LHCN-M2 (cell line): ENCODE measurements at regions not wholly inside any gene's neighbourhood (a gene's known extent, or its start where the extent isn't known, plus 50 kb on each side); places are given as distances from the start of the nearest gene placed in this dataset.
"Not testable (repeated sequence)": the region's sequence is repeated elsewhere in the genome, so short reads cannot be mapped to it uniquely, and the experiment has no call there.

Experiments
- DNase-seq: peaks from one replicate; pipeline ENCODE4 v3.0.0-alpha.2; 2012; ENCODE audit warnings: low read depth

DNA sequence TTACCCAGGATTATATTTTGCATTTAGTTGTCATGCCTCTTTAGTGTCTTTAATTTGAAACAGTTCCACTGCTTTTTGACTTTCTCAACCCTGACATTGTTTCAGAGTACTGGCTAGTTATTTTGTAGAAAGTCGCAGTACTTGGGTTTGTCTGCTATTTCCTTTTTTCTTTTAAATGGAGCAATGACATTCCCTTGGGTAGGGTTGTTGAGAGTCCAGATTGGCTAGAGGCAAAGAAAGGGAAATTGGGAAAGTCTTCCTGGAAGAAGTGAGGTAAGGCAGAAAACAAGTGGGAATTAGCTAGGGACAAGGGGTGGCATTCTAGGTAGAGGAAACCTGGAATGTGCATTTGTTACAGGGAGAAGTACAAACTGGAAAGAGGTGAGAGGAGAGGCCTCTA lies 245.9 kb downstream of the EMP1 start:
- DNase-seq = no peak

DNA sequence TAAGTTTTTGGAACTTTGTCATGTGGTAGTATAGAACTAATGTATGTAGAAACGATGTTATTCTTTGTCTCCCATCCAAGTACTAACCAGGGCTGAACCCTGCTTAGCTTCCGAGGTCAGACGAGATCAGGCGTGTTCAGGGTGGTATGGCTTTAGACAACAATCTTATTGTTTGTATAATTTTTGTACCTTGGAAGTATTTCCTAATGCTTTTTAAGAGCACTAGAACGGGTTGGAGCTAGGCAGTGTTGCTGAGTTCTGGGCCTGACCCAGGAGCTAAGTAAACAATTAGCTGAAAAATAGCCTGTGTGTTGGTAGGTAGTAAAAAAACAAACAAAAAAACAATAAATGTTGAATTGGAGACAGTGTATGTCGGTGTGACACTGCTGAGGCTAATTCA lies 244.3 kb downstream of the EMP1 start:
- DNase-seq = no peak

DNA sequence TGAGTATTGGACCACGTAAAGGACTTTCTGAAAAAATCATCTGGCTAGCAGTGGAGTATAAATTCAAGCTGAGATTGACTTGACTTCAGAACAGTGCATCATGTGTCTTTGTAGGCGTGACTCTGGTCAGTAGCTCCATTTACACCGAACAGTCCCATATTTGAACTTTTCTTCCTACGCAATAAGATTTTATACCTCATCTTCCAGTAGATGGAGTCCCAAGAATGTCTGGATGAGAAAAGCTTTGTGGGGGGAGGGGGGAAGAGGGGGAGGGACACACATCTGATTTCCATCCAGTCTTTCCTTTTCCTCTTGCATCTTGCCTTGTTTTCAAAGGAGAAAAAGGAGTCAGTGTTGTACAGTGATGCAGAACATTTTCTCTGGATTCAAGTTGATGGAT lies 241.0 kb downstream of the EMP1 start:
- DNase-seq = no peak

DNA sequence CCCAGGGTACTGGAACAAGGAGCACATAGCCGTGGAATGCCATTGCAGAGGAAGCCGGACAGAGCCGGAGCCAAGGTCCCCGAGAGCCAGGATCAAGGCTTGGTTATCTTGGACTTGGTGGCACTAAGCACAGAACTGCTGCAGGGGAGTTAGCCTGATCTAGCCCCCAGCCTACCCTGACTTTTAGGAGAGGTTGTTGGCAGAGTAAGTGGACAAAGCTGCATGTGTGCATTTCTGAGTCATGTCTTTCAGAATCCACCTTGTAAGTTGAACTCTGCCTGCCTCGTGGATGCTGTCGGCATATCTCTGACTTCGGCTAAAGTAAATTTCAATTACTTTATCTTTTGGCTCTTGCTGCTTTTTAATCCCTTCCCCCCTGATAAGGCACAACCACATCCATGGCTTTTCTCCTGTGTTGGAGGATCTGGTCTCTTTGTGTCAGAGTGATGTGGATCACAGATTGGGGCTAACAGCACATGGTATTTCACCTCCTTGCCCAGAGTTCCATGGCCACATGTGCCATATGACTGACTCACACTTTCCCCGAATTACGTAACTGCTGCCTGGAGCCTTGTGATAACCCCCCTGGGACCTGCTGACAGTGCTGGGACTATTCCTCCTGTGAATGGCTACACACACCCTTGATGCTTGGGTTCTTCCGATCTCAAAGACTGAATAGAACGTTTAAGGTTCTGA lies 240.3 kb downstream of the EMP1 start:
- DNase-seq = peak; percentile 50

DNA sequence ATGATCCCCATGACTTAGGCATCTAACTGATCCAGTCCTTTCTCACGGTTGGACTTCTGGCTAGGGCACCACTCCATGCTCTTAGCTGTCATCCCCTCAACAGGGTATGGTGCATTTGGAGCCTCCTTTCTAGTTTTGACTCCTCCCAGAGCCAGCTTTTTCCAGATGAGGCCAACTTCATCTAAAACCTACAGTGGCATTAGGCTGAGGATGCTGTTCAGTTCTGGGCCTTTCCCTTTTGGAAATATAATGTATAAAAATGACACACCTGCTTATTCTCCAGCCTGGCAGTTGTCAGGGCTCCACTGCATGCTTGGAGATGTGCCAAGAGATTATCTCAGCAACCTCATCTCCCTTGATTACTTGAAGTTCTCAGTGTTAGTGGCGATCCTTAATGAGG lies 239.7 kb downstream of the EMP1 start:
- DNase-seq = no peak

DNA sequence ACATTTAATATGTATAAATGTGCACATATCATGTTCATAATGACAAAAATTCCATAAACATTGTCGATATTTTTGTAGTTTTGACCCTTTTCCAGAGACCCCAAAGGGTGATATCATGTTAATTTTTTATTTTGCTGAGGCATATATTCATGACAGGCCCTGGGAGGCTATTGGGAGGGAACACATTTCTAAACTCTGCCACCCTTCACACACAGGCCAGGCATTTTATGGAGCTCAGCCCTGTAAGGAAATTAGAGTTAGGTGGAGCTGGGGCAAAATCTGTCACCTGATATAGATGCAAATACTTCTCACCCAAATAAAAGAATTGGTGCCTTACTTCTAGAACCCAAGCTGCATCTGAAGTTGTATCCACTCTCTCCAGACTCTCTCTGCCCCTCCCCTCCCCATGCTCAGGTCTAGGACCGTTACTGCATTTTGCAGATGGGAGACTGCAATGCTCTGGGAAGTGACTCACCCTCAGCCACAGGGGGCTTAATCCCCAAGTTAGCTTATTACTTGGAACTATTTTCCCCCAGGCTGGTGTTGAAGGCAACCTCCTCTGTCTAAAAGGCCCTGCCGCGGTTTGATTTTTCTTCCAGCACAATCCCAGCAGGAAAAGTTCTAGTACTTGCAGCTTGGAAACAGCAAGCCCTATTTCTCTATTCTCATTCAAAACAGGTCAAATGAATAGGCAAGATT lies 238.9 kb downstream of the EMP1 start:
- DNase-seq = no peak

DNA sequence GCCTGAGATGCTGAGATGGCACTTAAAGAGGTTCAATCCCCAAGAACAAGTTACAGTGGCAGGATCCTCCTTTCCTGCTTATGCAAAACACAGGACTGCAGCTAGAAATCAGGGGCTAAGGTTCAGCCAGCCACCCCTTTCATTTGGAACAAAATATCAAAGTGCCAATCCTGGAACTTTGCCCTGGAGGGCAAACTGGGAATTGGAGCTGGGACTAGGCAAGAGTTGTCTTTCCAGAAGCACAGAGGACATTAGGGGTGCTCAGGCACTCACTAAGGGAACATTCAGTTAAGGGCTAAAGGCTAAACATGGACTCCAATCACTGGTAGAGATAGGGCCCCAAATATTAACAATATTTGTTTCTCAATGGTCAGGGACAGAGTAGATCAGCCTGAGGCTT lies 237.2 kb downstream of the EMP1 start:
- DNase-seq = no peak

DNA sequence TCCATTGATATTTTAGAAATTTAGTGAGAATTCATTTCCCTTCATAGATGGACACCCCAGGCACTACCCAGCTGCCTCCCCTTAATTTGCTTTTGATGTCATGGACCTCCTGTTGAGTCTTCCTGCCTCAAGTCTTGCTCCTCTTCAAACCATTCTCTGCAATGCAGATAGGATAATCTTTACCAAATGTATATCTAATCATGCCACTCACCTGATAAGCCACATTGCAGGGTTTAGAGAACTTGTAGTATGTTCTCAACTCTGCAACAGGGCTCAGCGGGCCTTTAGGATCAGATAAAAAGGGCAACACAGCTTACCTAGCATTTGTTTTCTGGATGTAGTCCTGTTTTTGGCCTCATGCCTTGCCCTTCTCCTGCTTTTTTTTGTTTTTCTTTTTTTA lies 234.5 kb downstream of the EMP1 start:
- DNase-seq = no peak

DNA sequence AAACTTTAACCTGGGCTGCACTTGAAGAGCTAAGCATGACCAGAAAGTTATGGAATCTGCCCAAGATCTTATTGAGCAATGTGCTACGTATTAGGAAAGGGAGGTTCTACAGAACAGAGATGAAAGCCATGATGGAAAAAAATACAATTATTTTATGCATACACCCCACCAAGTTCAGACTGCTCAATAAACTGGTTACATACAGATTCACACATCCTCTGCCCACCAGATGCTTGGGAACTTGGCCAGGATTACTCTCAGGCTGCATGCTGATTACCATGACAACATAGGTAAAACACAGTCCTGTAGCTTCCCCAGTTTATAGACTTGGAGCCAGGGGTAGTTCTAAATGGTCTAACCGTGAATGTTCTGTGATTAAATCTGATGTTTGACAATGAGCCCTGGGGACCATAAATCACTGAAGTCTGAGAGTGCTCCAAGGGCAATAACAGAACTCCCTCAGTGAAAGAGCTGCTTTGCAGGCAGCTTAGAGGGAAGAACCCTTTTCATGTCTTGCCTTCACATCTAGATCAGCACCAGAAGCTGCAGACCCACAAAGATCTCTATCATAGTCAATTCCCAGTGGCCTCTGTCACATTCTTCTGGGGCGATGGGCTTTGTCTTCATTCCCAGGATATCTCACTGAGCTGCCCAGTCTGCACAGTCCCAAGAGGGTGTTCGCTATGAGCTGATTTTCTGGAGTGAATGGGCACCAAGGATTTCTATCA lies 232.2 kb downstream of the EMP1 start:
- DNase-seq = no peak

DNA sequence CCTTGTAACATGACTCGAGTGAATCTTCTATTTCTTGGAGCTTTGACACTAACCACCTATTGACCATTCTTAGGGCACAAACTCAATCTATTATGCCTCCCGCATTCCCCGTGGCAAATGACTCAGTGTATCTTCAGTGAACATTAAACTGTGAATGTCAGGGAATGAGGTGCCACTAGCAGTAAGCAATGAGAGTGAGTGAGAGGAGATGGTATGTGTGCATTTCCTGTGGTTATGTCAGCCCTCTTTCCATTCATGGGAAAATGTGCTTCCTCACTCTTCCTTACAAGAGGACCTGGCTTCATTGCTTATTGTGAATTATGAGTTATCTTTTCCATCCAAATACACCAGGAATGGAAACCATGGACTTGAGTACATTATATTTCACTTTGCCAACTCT lies 229.2 kb downstream of the EMP1 start:
- peak; percentile 31 for DNase-seq

DNA sequence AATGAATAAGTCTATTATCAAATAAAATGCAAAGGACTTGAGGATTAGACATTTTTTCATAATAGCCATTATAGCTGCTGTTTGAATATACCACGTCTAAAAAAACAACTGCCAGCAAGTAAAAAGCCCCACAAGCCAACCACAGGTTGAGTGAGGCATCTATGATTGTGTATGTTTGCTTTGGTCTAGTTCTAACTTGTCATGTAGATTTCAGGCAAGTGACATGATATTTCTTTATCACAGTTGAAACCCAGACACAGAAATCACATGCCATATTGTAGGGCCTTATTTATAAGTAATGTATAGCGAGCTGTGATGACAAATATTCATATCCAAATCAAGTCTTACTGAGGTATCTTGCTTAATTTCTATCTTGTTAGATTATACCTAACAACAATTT lies 225.8 kb downstream of the EMP1 start:
- no peak for DNase-seq

DNA sequence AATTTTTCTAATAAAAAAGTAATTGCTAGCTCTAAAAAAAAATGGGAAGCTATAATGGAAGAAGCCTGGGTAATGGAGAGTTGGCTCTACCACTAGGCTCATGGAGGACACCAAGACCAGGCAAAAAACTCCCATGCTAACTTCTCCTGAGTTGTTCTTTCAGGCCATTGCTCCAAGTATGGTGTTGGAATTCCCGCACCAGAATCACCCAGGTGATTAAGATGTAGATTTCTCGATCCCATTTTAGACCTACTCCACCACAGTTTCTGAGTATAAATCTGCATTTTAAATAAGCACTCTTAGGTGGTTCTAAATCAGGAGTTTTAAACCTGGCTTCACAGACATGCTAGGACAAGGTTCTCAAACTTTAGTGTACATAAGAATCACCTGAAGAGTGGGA lies 221.0 kb downstream of the EMP1 start:
- DNase-seq = no peak

DNA sequence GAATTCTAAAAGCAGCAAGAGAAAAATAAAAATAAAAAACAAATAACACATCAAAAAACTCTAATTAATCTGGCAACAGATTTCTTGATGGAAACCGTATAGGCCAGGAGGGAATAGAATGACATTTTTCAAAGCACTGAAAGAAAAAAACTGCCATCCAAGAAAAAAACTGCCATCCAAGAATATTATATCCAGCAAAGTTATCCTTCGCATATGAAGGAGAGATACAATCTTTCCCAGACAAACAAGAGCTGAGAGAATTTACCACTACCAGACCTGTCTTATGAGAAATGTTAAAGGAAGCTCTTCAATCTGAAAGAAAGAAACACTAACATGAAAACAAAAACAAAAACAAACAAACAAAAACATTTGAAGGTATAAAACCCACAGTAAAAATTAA lies 214.8 kb downstream of the EMP1 start:
- DNase-seq = no peak

DNA sequence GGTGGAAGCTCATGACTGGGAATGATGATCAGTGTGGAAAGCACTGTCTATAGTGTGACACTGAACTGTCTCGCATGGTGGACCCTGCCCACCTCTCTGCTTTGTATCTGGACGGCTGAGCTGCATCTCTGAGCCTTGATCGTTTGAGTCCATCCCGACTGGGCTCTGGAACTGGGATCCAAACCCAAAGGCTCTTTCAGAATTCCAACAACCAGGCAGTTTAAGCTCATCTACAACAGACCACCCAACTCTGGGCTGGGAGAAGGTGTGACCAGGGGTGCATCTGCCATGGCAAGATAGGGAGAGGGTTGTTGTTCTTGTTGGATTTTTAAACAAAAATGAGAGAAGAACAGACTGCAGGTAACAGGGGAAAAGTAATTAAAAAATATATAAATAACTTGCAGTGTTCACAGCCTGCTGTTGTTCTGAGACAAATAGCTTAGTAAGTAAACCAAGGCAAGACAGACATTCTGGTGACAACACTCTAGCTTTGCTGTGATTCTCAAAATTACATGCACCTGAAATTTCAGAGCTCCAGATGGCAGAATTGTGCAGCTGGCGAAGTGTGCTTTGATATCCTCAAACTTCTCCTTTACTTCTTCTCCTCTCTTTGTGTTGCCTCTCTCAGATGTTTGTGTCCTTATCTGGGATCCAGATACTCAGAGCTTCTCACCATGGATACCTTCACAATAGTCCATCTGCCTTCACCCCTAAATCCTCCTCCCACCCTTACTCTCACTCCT lies 209.6 kb downstream of the EMP1 start:
- DNase-seq = no peak

DNA sequence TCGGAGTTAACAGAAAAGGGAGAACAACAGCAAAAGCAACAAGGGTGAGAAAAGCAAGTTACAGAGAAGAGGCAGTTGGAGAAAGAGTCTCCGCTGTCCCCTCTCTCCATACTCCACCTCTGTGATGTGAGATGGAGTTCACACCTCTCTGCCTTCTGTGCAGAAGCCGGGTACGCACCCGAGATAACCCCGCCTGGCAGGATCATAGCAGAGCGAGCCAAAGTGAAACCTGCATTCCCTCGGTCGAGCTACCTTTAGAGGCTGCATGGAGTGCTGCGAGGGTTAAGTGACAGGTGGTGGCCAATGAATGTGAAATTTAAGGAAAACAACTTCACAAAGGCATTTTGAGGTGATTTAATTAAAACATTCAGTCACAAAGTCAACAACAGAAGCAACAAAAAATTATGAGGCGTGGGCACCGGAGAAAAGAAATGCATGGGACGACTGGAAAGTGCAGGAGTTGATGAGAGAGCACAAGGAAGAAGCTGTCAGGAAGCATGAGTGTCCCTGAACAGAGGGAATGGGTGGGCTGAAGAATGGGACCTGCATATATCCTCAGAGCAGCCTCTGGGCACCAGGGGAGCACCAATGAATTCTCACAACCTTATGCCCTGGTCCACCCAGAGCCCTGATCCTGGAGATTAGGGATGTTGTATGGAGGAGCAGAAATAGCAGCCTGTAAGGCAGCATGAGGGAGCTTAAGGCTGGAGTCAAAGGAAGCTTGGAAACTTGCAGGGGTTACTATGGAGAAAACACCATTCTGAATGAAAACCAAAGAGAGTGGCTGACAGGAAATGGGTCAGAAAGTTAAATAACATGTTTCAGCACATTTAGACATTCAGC lies 208.3 kb downstream of the EMP1 start:
- no peak for DNase-seq

DNA sequence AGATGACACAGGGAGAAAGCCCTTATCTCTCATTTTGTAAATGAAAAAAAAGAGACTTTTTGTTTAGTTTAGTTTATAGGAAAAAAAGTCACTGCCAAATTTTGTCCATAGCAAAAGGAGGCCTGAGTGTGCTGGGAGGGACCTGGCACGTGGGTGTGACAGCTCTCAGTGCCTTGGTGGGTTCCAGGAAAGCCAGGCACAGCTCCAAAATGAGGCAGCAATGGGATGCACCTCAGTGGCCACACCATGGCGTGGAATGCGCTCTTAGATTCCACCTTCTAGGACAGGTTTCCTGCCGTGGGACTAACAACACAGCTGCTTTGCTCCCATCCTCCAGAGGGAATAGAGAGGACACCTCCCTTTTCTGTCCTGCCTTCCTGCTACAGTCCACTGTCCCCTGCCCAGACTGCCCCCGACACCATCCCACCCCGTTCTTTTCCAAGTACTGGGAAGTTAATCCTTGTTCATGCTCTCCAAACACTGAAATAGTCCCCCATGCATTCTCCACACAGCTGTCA lies 207.6 kb downstream of the EMP1 start:
- no peak for DNase-seq

DNA sequence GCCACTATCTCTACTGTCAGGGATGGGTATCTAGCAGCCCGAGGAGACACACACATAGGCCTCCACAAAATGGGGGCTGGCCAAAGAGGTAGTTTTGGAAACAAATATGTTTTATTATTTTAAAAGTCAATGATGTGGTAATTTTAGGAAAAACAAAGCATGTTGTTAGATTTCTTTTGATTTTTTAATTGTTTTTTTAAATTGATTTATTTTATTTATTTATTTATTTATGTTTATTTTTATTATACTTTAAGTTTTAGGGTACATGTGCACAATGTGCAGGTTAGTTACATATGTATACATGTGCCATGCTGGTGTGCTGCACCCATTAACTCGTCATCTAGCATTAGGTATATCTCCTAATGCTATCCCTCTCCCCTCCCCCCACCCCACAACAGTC lies 194.8 kb downstream of the EMP1 start:
- not testable (repeated sequence) for DNase-seq

DNA sequence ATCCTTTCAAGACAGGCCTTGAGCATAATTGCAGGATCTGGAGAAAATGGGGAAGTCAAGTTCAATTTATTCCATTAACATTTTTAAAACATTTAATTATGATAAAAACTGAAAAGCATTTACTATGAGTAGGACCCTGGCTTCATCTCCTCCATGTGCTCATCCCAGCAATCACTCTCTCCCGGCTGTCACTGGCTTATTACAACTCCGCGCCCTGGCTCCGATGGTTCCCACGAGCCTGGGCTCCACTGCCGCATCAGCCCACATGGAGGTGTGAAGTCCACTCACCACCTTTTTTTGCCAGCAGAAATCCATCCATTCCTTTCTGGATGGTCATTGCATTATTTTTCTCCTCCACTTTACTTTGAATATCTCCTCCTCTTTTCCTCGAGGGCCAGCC lies 194.4 kb downstream of the EMP1 start:
- no peak for DNase-seq

DNA sequence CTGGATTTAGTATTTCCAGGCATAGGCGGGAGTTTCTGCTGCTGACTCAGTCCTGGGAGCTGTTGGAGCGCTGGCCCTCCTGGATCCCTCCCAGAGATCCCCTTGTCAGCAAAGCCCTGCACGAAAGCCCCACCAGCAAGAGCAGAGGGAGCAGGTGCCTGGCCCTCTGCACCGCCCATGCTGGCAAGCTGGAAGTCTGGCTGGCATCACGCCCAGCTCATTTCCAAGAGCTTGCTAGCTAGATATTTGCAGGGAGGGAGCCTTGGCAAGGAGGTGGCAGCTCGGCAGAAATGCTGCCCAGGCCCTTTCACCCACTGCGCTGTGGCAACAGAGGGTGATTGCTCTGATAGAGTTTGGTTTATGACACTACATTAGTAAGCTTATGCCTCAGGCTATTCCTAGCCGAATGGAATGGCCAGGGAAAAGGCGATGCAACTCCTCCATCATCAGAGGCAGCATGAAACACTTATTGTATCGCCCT lies 193.9 kb downstream of the EMP1 start:
- DNase-seq = peak; percentile 52

DNA sequence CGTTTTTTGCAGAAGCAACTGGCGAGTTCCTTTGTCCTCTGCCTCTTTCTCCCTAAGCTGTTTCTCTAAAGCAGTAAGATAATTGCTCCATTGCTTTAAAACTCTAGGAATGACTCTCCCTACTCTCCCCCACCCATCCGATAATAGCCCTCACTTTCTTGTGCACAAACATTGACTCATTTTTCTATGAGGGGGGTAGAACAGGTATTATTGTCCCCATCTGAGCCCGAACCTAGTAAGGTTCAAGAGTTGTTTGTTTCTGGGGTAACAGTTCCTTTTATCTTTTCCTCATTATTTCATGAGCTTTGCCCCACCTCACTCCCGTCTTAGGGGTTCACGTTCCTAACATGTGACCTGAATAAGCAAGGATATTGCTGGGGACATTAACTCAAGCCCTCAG lies 190.6 kb downstream of the EMP1 start:
- DNase-seq = no peak
